Putamen (tissue), 1 donor: ENCODE measurements at regions not wholly inside any gene's neighbourhood (a gene's known extent, or its start where the extent isn't known, plus 50 kb on each side); places are given as distances from the start of the nearest gene placed in this dataset.
"Not testable (repeated sequence)": the region's sequence is repeated elsewhere in the genome, so short reads cannot be mapped to it uniquely, and the experiment has no call there.

Source experiments
- DNase-seq: peaks from one replicate; pipeline ENCODE4 v3.0.0-alpha.2; 2016; ENCODE audit warnings: low spot score

DNA sequence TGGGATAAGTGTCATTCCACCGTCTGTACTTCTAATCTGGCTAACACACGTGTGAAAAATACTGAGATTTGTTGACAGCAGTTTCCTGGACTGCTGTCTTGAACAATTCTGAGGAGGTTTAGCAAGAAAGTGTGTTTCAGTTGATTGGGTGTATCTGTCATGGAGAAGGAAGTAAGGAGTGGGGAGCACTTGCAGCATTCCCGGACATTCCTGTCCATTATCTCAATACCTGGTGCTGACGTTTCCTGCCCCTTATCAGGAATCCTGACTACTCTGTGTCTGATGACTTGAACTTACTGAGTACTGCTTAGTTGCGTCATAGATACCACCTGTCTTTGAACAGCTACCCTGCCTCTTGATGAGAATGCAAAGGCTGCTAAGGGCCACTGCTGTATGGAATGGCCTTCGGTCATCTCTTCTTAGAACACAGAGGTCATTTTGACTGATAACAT, 72.0 kb upstream of the VKORC1L1 start:
- no peak for DNase-seq

DNA sequence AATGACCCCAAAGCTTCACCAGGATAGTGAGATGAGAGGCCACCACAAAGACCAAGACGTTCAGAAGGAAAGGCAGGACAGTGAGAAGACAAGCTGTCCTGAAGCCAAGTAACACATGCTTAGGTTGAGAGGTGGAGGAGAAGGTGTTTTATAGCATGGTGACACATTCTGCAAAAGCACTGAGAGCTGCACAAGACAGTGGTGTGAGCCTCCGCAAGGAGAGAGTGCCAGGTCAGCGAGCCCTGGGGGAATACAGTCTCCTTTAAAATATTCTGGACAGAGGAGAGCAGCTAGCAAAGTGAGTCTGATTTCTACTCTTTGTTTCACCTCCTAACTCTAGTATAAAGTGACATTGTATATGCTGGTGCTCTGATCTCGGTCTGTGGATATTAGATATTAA, 68.0 kb upstream of the VKORC1L1 start:
- no peak for DNase-seq

DNA sequence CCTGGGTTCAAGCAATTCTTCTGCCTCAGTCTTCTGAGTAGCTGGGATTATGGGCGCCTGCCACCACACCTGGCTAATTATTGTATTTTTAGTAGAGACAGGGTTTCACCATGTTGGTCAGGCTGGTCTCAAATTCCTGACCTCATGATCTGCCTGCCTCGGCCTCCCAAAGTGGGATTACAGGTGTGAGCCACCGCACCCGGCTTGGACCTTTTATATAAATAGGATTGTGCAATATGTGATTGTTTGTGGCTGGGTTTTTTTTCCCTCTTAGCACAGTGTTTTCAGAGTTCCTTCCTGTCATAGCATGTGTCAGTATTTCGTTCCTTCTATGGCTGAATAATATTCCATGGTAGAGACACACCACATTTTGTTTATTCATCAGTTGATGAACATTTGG, 65.8 kb upstream of the VKORC1L1 start:
- DNase-seq, result not testable (repeated sequence)

DNA sequence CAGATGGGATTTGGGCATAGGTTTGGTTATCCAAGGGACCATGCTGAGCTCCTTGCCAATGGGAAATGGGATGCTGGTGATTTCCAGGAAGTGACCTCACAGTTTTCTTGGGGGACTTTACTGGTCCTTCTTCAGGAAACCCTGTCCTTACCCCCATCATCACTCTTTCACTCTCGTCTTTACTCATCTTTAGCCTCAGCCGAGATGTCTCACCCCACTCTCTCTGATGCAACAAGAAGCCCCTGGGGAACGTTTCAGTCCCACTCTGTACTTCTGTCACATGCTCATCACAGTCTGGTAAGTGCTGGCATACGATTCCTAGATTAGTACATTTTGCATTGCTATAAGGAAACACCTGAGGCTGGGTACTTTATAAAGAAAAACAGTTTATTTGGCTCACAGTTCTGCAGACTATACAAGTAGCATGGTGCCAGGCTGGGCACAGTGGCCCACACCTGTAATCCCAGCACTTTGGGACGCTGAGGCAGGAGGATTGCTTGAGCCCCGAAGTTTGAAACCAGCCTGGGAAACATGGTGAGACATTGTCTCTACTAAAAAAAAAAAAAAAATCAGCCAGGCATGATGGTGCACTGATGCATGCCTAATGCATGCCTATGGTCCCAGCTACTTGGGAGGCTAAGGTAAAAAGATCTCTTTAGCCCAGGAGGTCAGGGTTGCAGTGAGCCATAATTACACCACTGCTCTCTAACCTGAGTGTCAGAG, 63.5 kb upstream of the VKORC1L1 start:
- DNase-seq, result no peak

GRCh38 chr7:65809982-65810288, 62.9 kb upstream of the VKORC1L1 start:
- no peak for DNase-seq

DNA sequence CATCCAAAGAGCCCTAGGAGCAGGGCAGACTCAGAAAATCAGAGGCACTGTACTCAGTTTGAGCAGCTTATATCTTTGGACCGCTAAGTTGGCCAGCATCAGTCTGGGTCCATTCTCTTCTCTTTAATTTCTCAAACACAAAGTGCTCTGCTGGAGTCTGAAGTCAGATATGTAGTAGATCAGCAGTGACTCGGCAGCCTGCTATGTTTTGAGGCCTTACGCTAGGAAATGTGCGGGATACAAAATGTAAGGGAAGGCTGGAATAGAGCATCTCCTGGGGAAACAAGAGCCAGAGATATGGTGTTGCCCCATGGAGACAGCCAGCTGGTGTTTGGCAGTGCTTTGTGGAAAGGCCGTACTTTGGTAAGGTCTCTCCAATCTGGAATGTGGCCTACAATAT, 60.6 kb upstream of the VKORC1L1 start:
- DNase-seq, result no peak

DNA sequence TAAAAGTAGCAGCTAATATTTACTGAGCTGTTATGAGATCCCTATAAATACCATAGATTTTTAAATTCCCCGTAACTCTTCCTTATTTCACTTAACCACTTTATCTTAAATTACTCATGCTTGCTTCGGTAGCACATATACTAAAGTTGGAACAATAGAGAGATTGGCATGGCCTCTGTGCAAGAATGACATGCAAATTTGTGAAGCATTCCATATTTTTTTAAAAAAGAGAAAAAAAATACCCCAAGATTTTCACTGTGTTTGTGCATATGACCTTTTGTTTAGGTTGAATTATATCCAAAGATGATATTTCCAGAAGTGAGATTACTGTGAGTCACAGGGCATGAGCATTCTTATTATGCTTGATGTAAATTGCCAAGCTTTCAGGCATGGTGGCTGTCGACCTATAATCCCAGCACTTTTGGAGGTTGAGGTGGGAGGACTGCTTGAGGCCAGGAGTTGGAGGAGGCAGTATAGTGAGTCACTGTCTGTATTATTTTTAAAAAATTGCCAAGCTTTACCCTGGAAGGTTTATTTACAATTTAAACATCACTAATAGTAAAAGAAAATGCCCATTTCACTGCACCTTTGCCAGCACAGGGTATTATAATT, 58.2 kb upstream of the VKORC1L1 start:
- DNase-seq, result not testable (repeated sequence)

- no peak for DNase-seq
Measured at GRCh38 chr7:65820287-65820950, 52.5 kb upstream of the VKORC1L1 start.
